Caco-2 (cell line): ENCODE measurements at regions not wholly inside any gene's neighbourhood (a gene's known extent, or its start where the extent isn't known, plus 50 kb on each side); places are given as distances from the start of the nearest gene placed in this dataset.

ENCODE experiments used
- BruUV-seq: library from RNA; stranded (reverse); fragments of 400-500 nt; replicated peaks from 2 replicates; lab custom pipeline; 2021; lab: Mats Ljungman, UMichigan
- CTCF ChIA-PET: fragments of 300-600 bp; sonication (Branson Sonifier 250); formaldehyde crosslinking; loops from one replicate; lab custom pipeline; 2022; ENCODE audit warnings: antibody characterized with exemption; lab: Charles Lee
- POLR2A ChIA-PET: fragments of 300-600 bp; sonication (Branson Sonifier 250); formaldehyde crosslinking; loops from one replicate; lab custom pipeline; 2022; ENCODE audit warnings: antibody characterized with exemption; lab: Charles Lee
- DNase-seq, 2 experiments: peaks; one replicate each; pipeline versions ENCODE4 v3.0.0 to v3.0.0-alpha.2; 2020 to 2022
- H3K27me3 ChIP-seq: replicated peaks from 2 replicates; pipeline ENCODE4 v1.6.0; 2011; ENCODE audit warnings: low read length; ENCODE audit not compliant: control insufficient read depth, insufficient read depth
- H3K36me3 ChIP-seq: 2 replicates; pipeline ENCODE4 v1.5.1; 2011; ENCODE audit warnings: low read length; ENCODE audit not compliant: control insufficient read depth, insufficient read depth
- H3K4me1 ChIP-seq: fragments of 250-450 bp; sonication (Bioruptor Pico); 2 replicates; pipeline ENCODE4 v1.5.1; 2020; ENCODE audit warnings: mild to moderate bottlenecking
- H3K4me3 ChIP-seq: 2 replicates; pipeline ENCODE4 v1.5.1; 2011; ENCODE audit warnings: low read depth, mild to moderate bottlenecking, control low read depth, low read length
- H3K9me3 ChIP-seq: fragments of 250-450 bp; sonication (Bioruptor Pico); 2 replicates; pipeline ENCODE4 v1.5.1; 2020; ENCODE audit warnings: mild to moderate bottlenecking, moderate library complexity
- H3K27ac Mint-ChIP-seq: one replicate; pipeline ENCODE4 v1.8.0; 2022; ENCODE audit warnings: mixed read lengths; ENCODE audit not compliant: unreplicated experiment
- H3K27me3 Mint-ChIP-seq: one replicate; pipeline ENCODE4 v1.8.0; 2022; ENCODE audit warnings: mixed read lengths; ENCODE audit not compliant: insufficient read depth, unreplicated experiment
- H3K36me3 Mint-ChIP-seq: one replicate; pipeline ENCODE4 v1.8.0; 2022; ENCODE audit warnings: mild to moderate bottlenecking, mixed read lengths; ENCODE audit not compliant: insufficient read depth, unreplicated experiment
- H3K4me1 Mint-ChIP-seq: one replicate; pipeline ENCODE4 v1.8.0; 2022; ENCODE audit warnings: low read depth, mixed read lengths; ENCODE audit not compliant: unreplicated experiment
- H3K4me3 Mint-ChIP-seq: one replicate; pipeline ENCODE4 v1.8.0; 2022; ENCODE audit warnings: mild to moderate bottlenecking, moderate library complexity, mixed read lengths; ENCODE audit not compliant: unreplicated experiment
- H3K9me3 Mint-ChIP-seq: one replicate; pipeline ENCODE4 v1.8.0; 2022; ENCODE audit warnings: mixed read lengths; ENCODE audit not compliant: unreplicated experiment
- intact Hi-C: fragments of 100-400 bp; cut with micrococcal nuclease; formaldehyde crosslinking; loops from one replicate; pipeline ENCODE4 v1.10.0; 2022; ENCODE audit not compliant: unreplicated experiment
- TF ChIP-seq, protein P1 (sequence below), 2 experiments: fragments of 200-600 bp in 1 of 2; IDR thresholded peaks; 1 replicate in 1 of 2; 2 replicates in 1 of 2; pipeline versions ENCODE4 v1.5.1 to v1.8.0; 2011 to 2022; ENCODE audit warnings: antibody characterized with exemption in 1 of 2, control low read depth in 1 of 2, inconsistent platforms in 1 of 2, low read depth in 1 of 2, low read length in 1 of 2, mild to moderate bottlenecking in 1 of 2, moderate library complexity in 1 of 2; ENCODE audit not compliant: insufficient read depth in 1 of 2, severe bottlenecking in 1 of 2, unreplicated experiment in 1 of 2

DNA sequence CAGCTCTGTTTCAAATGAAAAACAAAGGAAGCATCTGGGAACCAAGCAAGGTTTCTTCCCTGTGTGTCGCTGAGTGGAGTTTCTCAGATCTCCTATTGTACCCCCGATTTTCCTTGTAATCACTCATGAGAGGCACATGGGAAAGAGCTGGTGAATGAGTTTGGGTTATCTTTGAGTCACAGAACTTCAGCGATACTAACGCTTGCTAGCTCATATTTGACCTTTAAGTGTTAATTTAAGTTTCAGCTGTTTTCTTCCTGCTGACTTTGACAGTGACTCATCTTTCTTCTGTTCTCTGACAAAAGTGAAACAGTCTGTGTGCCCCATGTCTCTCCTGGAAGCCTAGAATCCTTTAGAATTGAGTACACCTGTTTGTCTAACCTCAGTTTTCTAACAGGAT, 261.1 kb upstream of the RGS17 start:
- Mint-ChIP-seq H3K4me3 (no peak overlapping the region), H3K4me1 (no peaks in the 10 kb centered on the region), H3K9me3 (peaks cover 8% of the 10 kb centered on the region), H3K27me3 (no peaks in the 10 kb centered on the region), H3K27ac (no peak overlapping the region), H3K36me3 (no peaks in the 10 kb centered on the region)
- ChIA-PET POLR2A (no interaction called here), CTCF (interaction anchor here (1.2 kb wide), 1 partner anchor 120 kb away, joined by 5 read pairs; no protein-coding TSS in a partner anchor)
- Histone ChIP-seq H3K36me3 (no peaks in the 10 kb centered on the region), H3K27me3 (no peaks in the 10 kb centered on the region), H3K9me3 (no peaks in the 10 kb centered on the region), H3K4me3 (no peak overlapping the region), H3K4me1 (no peaks in the 10 kb centered on the region)
- no TSS peak for BruUV-seq
- DNase-seq = no peak
- TF ChIP-seq, protein P1, sequence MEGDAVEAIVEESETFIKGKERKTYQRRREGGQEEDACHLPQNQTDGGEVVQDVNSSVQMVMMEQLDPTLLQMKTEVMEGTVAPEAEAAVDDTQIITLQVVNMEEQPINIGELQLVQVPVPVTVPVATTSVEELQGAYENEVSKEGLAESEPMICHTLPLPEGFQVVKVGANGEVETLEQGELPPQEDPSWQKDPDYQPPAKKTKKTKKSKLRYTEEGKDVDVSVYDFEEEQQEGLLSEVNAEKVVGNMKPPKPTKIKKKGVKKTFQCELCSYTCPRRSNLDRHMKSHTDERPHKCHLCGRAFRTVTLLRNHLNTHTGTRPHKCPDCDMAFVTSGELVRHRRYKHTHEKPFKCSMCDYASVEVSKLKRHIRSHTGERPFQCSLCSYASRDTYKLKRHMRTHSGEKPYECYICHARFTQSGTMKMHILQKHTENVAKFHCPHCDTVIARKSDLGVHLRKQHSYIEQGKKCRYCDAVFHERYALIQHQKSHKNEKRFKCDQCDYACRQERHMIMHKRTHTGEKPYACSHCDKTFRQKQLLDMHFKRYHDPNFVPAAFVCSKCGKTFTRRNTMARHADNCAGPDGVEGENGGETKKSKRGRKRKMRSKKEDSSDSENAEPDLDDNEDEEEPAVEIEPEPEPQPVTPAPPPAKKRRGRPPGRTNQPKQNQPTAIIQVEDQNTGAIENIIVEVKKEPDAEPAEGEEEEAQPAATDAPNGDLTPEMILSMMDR (IDR thresholded peaks at IDR 0.05; ENCODE audit: insufficient read depth in 1 of 2, low read depth in 1 of 2, low read length in 1 of 2, severe bottlenecking in 1 of 2, unreplicated experiment in 1 of 2) = no peak
- intact Hi-C loops = no loop called here

DNA sequence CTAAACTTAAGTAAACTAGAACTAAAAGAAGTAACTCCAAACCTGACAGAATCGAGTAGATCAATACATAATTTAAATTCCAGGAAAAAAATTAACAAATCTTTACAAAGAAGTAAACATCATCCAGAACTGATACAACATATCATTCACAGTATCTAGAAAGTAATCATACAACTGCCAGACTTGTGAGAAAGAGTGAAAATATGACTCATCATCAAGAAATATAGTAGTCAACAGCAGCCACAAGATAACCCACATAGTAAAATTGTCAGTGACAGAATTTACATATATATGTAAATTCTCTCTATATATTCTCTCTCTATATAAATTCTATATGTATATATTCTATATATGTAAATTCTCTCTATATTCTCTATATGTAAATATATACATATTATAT, 242.8 kb upstream of the RGS17 start:
- Histone ChIP-seq H3K36me3 (no peaks in the 10 kb centered on the region), H3K9me3 (no peaks in the 10 kb centered on the region), H3K4me1 (no peaks in the 10 kb centered on the region), H3K27me3 (no peaks in the 10 kb centered on the region), H3K4me3 (no peak overlapping the region)
- no peaks in the 10 kb centered on the region for H3K4me1 Mint-ChIP-seq
- H3K36me3 Mint-ChIP-seq = no peaks in the 10 kb centered on the region
- intact Hi-C loops = no loop called here
- H3K27ac Mint-ChIP-seq = no peak overlapping the region
- TF ChIP-seq, protein P1 (IDR thresholded peaks at IDR 0.05; ENCODE audit: insufficient read depth in 1 of 2, low read depth in 1 of 2, low read length in 1 of 2, severe bottlenecking in 1 of 2, unreplicated experiment in 1 of 2) = no peak
- no peak overlapping the region for H3K4me3 Mint-ChIP-seq
- peaks cover 4% of the 10 kb centered on the region for H3K27me3 Mint-ChIP-seq
- ChIA-PET CTCF (no interaction called here), POLR2A (no interaction called here)
- DNase-seq = no peak
- no peaks in the 10 kb centered on the region for H3K9me3 Mint-ChIP-seq
- no TSS peak for BruUV-seq

DNA sequence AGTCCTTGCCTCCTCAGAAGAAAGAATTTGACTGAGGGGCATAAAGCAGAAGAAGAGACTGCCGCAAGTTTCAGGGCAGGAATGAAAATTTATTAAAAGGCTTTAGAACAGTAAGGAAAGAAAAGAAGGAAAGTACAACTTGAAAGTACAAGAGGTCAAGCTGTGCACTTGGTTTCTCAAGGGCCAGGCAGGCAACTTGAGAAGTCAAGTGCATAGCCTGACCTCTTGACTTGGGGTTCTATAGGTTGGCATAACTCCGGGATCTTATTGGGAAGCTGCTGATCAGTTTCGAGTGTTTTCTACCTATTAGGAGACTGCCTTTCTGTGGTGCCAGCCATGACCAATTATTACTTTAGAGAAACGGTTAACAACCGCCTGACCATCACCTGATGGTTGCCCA, 237.0 kb upstream of the RGS17 start:
- ChIA-PET POLR2A (no interaction called here), CTCF (no interaction called here)
- Mint-ChIP-seq H3K4me3 (no peak overlapping the region), H3K9me3 (no peaks in the 10 kb centered on the region), H3K4me1 (no peaks in the 10 kb centered on the region), H3K27ac (no peak overlapping the region), H3K36me3 (no peaks in the 10 kb centered on the region), H3K27me3 (peaks cover 4% of the 10 kb centered on the region)
- intact Hi-C loops = no loop called here
- Histone ChIP-seq H3K4me1 (no peaks in the 10 kb centered on the region), H3K9me3 (no peaks in the 10 kb centered on the region), H3K36me3 (no peaks in the 10 kb centered on the region), H3K27me3 (no peaks in the 10 kb centered on the region; the same call in 1 of the 2 replicates), H3K4me3 (no peak overlapping the region)
- TF ChIP-seq, protein P1 (IDR thresholded peaks at IDR 0.05; ENCODE audit: insufficient read depth in 1 of 2, low read depth in 1 of 2, low read length in 1 of 2, severe bottlenecking in 1 of 2, unreplicated experiment in 1 of 2) = no peak
- no peak for DNase-seq
- BruUV-seq = no TSS peak
